ENCODE measurements at regions not wholly inside any gene's neighbourhood (a gene's known extent, or its start where the extent isn't known, plus 50 kb on each side); places are given as distances from the start of the nearest gene placed in this dataset.

DNA sequence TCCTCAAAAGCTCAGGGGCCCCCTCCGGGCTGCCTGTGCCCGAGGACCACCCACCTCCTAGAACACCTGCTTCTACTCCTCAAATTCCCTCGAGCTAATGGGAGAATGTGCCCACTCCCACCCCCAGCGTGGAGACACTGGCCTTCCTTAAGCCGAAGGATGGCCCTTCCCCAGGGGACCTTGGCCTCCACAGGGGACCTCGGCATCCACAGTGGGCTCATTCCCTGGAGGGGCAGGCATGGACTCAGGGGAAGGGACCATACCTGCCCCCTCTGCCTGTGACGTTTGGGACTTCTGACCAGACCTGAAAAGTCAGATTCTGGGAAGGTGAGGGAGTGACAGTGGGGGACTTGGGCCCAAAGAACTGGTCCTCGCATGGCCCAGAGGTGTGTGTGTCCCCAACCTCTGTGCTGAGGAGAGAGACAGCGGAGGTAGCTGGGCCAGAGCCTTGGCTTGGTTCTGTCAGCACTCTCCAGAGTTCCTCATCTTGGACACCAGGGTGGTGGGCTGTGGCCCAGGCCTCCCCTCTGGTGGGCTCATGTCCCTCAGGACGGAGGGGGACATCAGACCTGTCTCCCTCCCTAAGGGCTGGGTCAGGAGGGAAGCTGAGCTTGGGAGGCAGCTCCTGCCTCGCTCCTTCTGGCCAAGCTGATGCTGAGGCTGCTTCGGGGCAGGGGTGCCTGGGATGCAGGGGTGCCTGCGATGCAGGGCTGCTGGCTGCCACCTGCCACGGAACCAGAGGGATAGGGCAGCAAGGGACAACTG, 240.4 kb downstream of the HAUS1 start (continued):
- TF ChIP-seq, protein P1, sequence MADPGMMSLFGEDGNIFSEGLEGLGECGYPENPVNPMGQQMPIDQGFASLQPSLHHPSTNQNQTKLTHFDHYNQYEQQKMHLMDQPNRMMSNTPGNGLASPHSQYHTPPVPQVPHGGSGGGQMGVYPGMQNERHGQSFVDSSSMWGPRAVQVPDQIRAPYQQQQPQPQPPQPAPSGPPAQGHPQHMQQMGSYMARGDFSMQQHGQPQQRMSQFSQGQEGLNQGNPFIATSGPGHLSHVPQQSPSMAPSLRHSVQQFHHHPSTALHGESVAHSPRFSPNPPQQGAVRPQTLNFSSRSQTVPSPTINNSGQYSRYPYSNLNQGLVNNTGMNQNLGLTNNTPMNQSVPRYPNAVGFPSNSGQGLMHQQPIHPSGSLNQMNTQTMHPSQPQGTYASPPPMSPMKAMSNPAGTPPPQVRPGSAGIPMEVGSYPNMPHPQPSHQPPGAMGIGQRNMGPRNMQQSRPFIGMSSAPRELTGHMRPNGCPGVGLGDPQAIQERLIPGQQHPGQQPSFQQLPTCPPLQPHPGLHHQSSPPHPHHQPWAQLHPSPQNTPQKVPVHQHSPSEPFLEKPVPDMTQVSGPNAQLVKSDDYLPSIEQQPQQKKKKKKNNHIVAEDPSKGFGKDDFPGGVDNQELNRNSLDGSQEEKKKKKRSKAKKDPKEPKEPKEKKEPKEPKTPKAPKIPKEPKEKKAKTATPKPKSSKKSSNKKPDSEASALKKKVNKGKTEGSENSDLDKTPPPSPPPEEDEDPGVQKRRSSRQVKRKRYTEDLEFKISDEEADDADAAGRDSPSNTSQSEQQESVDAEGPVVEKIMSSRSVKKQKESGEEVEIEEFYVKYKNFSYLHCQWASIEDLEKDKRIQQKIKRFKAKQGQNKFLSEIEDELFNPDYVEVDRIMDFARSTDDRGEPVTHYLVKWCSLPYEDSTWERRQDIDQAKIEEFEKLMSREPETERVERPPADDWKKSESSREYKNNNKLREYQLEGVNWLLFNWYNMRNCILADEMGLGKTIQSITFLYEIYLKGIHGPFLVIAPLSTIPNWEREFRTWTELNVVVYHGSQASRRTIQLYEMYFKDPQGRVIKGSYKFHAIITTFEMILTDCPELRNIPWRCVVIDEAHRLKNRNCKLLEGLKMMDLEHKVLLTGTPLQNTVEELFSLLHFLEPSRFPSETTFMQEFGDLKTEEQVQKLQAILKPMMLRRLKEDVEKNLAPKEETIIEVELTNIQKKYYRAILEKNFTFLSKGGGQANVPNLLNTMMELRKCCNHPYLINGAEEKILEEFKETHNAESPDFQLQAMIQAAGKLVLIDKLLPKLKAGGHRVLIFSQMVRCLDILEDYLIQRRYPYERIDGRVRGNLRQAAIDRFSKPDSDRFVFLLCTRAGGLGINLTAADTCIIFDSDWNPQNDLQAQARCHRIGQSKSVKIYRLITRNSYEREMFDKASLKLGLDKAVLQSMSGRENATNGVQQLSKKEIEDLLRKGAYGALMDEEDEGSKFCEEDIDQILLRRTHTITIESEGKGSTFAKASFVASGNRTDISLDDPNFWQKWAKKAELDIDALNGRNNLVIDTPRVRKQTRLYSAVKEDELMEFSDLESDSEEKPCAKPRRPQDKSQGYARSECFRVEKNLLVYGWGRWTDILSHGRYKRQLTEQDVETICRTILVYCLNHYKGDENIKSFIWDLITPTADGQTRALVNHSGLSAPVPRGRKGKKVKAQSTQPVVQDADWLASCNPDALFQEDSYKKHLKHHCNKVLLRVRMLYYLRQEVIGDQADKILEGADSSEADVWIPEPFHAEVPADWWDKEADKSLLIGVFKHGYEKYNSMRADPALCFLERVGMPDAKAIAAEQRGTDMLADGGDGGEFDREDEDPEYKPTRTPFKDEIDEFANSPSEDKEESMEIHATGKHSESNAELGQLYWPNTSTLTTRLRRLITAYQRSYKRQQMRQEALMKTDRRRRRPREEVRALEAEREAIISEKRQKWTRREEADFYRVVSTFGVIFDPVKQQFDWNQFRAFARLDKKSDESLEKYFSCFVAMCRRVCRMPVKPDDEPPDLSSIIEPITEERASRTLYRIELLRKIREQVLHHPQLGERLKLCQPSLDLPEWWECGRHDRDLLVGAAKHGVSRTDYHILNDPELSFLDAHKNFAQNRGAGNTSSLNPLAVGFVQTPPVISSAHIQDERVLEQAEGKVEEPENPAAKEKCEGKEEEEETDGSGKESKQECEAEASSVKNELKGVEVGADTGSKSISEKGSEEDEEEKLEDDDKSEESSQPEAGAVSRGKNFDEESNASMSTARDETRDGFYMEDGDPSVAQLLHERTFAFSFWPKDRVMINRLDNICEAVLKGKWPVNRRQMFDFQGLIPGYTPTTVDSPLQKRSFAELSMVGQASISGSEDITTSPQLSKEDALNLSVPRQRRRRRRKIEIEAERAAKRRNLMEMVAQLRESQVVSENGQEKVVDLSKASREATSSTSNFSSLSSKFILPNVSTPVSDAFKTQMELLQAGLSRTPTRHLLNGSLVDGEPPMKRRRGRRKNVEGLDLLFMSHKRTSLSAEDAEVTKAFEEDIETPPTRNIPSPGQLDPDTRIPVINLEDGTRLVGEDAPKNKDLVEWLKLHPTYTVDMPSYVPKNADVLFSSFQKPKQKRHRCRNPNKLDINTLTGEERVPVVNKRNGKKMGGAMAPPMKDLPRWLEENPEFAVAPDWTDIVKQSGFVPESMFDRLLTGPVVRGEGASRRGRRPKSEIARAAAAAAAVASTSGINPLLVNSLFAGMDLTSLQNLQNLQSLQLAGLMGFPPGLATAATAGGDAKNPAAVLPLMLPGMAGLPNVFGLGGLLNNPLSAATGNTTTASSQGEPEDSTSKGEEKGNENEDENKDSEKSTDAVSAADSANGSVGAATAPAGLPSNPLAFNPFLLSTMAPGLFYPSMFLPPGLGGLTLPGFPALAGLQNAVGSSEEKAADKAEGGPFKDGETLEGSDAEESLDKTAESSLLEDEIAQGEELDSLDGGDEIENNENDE (IDR thresholded peaks at IDR 0.05; ENCODE audit: insufficient replicate concordance, low read length) = no peak
- TF ChIP-seq POU5F1 (IDR thresholded peaks at IDR 0.05; ENCODE audit: low read depth, low read length) (no peak), BCL11A (IDR thresholded peaks at IDR 0.05; ENCODE audit: low read depth in 2 of 2, low read length in 2 of 2) (no peak), NRF1 (IDR thresholded peaks at IDR 0.05; ENCODE audit: low read depth, low read length) (no peak), ASH2L (IDR thresholded peaks at IDR 0.05; ENCODE audit: low read length) (no peak)
- TF ChIP-seq, protein P2, sequence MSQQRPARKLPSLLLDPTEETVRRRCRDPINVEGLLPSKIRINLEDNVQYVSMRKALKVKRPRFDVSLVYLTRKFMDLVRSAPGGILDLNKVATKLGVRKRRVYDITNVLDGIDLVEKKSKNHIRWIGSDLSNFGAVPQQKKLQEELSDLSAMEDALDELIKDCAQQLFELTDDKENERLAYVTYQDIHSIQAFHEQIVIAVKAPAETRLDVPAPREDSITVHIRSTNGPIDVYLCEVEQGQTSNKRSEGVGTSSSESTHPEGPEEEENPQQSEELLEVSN (IDR thresholded peaks at IDR 0.05) = no peak
- TF ChIP-seq, protein P3, sequence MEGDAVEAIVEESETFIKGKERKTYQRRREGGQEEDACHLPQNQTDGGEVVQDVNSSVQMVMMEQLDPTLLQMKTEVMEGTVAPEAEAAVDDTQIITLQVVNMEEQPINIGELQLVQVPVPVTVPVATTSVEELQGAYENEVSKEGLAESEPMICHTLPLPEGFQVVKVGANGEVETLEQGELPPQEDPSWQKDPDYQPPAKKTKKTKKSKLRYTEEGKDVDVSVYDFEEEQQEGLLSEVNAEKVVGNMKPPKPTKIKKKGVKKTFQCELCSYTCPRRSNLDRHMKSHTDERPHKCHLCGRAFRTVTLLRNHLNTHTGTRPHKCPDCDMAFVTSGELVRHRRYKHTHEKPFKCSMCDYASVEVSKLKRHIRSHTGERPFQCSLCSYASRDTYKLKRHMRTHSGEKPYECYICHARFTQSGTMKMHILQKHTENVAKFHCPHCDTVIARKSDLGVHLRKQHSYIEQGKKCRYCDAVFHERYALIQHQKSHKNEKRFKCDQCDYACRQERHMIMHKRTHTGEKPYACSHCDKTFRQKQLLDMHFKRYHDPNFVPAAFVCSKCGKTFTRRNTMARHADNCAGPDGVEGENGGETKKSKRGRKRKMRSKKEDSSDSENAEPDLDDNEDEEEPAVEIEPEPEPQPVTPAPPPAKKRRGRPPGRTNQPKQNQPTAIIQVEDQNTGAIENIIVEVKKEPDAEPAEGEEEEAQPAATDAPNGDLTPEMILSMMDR (IDR thresholded peaks at IDR 0.05; ENCODE audit: control extremely low read depth in 1 of 3, insufficient read depth in 1 of 3, low read depth in 1 of 3, low read length in 3 of 3) = no peak

Measured in H1 (cell line).